22Rv1 (cell line): ENCODE measurements at regions not wholly inside any gene's neighbourhood (a gene's known extent, or its start where the extent isn't known, plus 50 kb on each side); places are given as distances from the start of the nearest gene placed in this dataset.

Experiments
- CTCF ChIP-seq: fragments of 450-650 bp; IDR thresholded peaks from 2 replicates; pipeline ENCODE4 v1.5.1; 2017; ENCODE audit warnings: mild to moderate bottlenecking
- ZFX ChIP-seq: fragments of 450-650 bp; IDR thresholded peaks from 2 replicates; pipeline ENCODE4 v1.6.1; 2017; ENCODE audit warnings: antibody characterized with exemption, borderline replicate concordance

GRCh38 chr22:26811647-26811992 lies 154.2 kb downstream of the MIAT start:
- TF ChIP-seq CTCF (no peak), ZFX (no peak)
